Erythroblast (primary cell): ENCODE measurements at regions not wholly inside any gene's neighbourhood (a gene's known extent, or its start where the extent isn't known, plus 50 kb on each side); places are given as distances from the start of the nearest gene placed in this dataset.

Experiments used
- GATA1 ChIP-seq: IDR thresholded peaks from 2 replicates; pipeline ENCODE4 v1.6.1; 2011; ENCODE audit warnings: low read depth, mild to moderate bottlenecking, control low read depth, low read length, moderate library complexity
- POLR2A ChIP-seq: IDR thresholded peaks from 2 replicates; pipeline ENCODE4 v1.6.1; 2011; ENCODE audit warnings: mild to moderate bottlenecking, low read length

- TF ChIP-seq POLR2A (no peak), GATA1 (no peak)
Observed at GRCh38 chr6:33858804-33859505, 55.2 kb upstream of the MLN start.
